ENCODE measurements at regions not wholly inside any gene's neighbourhood (a gene's known extent, or its start where the extent isn't known, plus 50 kb on each side); places are given as distances from the start of the nearest gene placed in this dataset.

- Histone ChIP-seq H3K27ac (no peak overlapping the region), H3K9me3 (no peaks in the 10 kb centered on the region), H3K4me3 (no peak overlapping the region), H3K27me3 (replicated peaks; ENCODE audit: insufficient read depth) (no peaks in the 10 kb centered on the region), H3K36me3 (no peaks in the 10 kb centered on the region), H3K4me1 (ENCODE audit: control insufficient read depth in 1 of 2, low read depth in 2 of 2) (no peaks in the 10 kb centered on the region)
- no peak for DNase-seq (ENCODE audit: low spot score)
- ATAC-seq (ENCODE audit: insufficient number of reproducible peaks, low FRiP score, low read depth): no peak
- no peak for TF ChIP-seq CTCF (IDR thresholded peaks at IDR 0.05)
Observed at GRCh38 chr6:91438570-91438969, 851.7 kb upstream of the MAP3K7 start.

- DNase-seq (ENCODE audit: low spot score) (no peak), ATAC-seq (ENCODE audit: insufficient number of reproducible peaks, low FRiP score, low read depth) (no peak)
- Histone ChIP-seq H3K27ac (no peak overlapping the region), H3K9me3 (no peaks in the 10 kb centered on the region), H3K4me1 (ENCODE audit: control insufficient read depth in 1 of 2, low read depth in 2 of 2) (no peaks in the 10 kb centered on the region), H3K4me3 (no peak overlapping the region), H3K27me3 (replicated peaks; ENCODE audit: insufficient read depth) (no peaks in the 10 kb centered on the region), H3K36me3 (no peaks in the 10 kb centered on the region)
- no peak for TF ChIP-seq CTCF (IDR thresholded peaks at IDR 0.05)
Observed at GRCh38 chr6:91437315-91437729, 850.5 kb upstream of the MAP3K7 start.

GRCh38 chr6:91436448-91436847, 849.6 kb upstream of the MAP3K7 start:
- ATAC-seq (ENCODE audit: insufficient number of reproducible peaks, low FRiP score, low read depth): no peak
- no peak for TF ChIP-seq CTCF (IDR thresholded peaks at IDR 0.05)
- no peaks in the 10 kb centered on the region for H3K9me3 ChIP-seq
- H3K36me3 ChIP-seq: no peaks in the 10 kb centered on the region
- no peak overlapping the region for H3K4me3 ChIP-seq
- H3K27me3 ChIP-seq (replicated peaks; ENCODE audit: insufficient read depth): no peaks in the 10 kb centered on the region
- H3K27ac ChIP-seq: no peak overlapping the region
- H3K4me1 ChIP-seq (ENCODE audit: control insufficient read depth in 1 of 2, low read depth in 2 of 2): no peaks in the 10 kb centered on the region
- DNase-seq (ENCODE audit: low spot score): no peak

- Histone ChIP-seq H3K4me1 (ENCODE audit: control insufficient read depth in 1 of 2, low read depth in 2 of 2) (no peaks in the 10 kb centered on the region), H3K4me3 (no peak overlapping the region), H3K9me3 (no peaks in the 10 kb centered on the region), H3K27ac (no peak overlapping the region), H3K27me3 (replicated peaks; ENCODE audit: insufficient read depth) (no peaks in the 10 kb centered on the region), H3K36me3 (no peaks in the 10 kb centered on the region)
- DNase-seq (ENCODE audit: low spot score): no peak
- no peak for TF ChIP-seq CTCF (IDR thresholded peaks at IDR 0.05)
- ATAC-seq (ENCODE audit: insufficient number of reproducible peaks, low FRiP score, low read depth): no peak
Observed at GRCh38 chr6:91435630-91436029, 848.8 kb upstream of the MAP3K7 start.

- Histone ChIP-seq H3K4me1 (ENCODE audit: control insufficient read depth in 1 of 2, low read depth in 2 of 2) (no peaks in the 10 kb centered on the region), H3K36me3 (no peaks in the 10 kb centered on the region), H3K27me3 (replicated peaks; ENCODE audit: insufficient read depth) (no peaks in the 10 kb centered on the region), H3K9me3 (no peaks in the 10 kb centered on the region), H3K4me3 (no peak overlapping the region), H3K27ac (no peak overlapping the region)
- TF ChIP-seq CTCF (IDR thresholded peaks at IDR 0.05): no peak
- DNase-seq (ENCODE audit: low spot score) (no peak), ATAC-seq (ENCODE audit: insufficient number of reproducible peaks, low FRiP score, low read depth) (no peak)
Observed at GRCh38 chr6:91434576-91434975, 847.7 kb upstream of the MAP3K7 start.

Data from thoracic aorta (tissue), 2 donors.